GM23338 (cell line): ENCODE measurements at regions not wholly inside any gene's neighbourhood (a gene's known extent, or its start where the extent isn't known, plus 50 kb on each side); places are given as distances from the start of the nearest gene placed in this dataset.

Experiments
- ATAC-seq: fragments of 200-7000 bp; cut with Tn5 transposase; 3 replicates; pipeline ENCODE4 v1.9.1; 2020
- DNase-seq: peaks from one replicate; pipeline ENCODE4 v3.0.0-alpha.2; 2015; ENCODE audit warnings: low spot score
- H2AFZ ChIP-seq: fragments of 200-600 bp; sonication (generic); 2 replicates; pipeline ENCODE4 v1.8.0; 2016; ENCODE audit warnings: antibody characterized with exemption, mild to moderate bottlenecking, moderate library complexity
- H3F3A ChIP-seq: fragments of 200-600 bp; sonication (generic); replicated peaks from 2 replicates; pipeline ENCODE4 v1.8.0; 2017; ENCODE audit warnings: antibody characterized with exemption, mixed run types, low read depth
- H3K27ac ChIP-seq: fragments of 200-600 bp; sonication (generic); 2 replicates; pipeline ENCODE4 v1.6.1; 2016; ENCODE audit warnings: low read depth
- H3K27me3 ChIP-seq: fragments of 200-600 bp; sonication (generic); 2 replicates; pipeline ENCODE4 v1.8.0; 2016; ENCODE audit warnings: mild to moderate bottlenecking, mixed run types, moderate library complexity; ENCODE audit not compliant: insufficient read depth
- H3K36me3 ChIP-seq: fragments of 200-600 bp; sonication (generic); 2 replicates; pipeline ENCODE4 v1.8.0; 2016; ENCODE audit warnings: mild to moderate bottlenecking; ENCODE audit not compliant: insufficient read depth
- H3K4me1 ChIP-seq: fragments of 200-600 bp; sonication (generic); 2 replicates; pipeline ENCODE4 v1.8.0; 2016; ENCODE audit warnings: mild to moderate bottlenecking, moderate library complexity; ENCODE audit not compliant: insufficient read depth
- H3K4me2 ChIP-seq: fragments of 200-600 bp; sonication (generic); 2 replicates; pipeline ENCODE4 v1.7.1; 2017; ENCODE audit warnings: mixed run types
- H3K4me3 ChIP-seq: fragments of 200-600 bp; sonication (generic); 2 replicates; pipeline ENCODE4 v1.6.1; 2016; ENCODE audit warnings: mixed run types
- H3K79me2 ChIP-seq: fragments of 200-600 bp; sonication (generic); replicated peaks from 2 replicates; pipeline ENCODE4 v1.8.0; 2017; ENCODE audit warnings: mild to moderate bottlenecking; ENCODE audit not compliant: insufficient read depth
- H3K9me2 ChIP-seq: fragments of 200-600 bp; sonication (generic); 2 replicates; pipeline ENCODE4 v1.8.0; 2017; ENCODE audit not compliant: insufficient read depth
- H4K20me1 ChIP-seq: fragments of 200-600 bp; sonication (generic); replicated peaks from 2 replicates; pipeline ENCODE4 v1.8.0; 2017; ENCODE audit warnings: mild to moderate bottlenecking; ENCODE audit not compliant: insufficient read depth
- H3K27ac Mint-ChIP-seq: 2 replicates; pipeline ENCODE4 v1.8.0; 2020; ENCODE audit warnings: inconsistent platforms, mild to moderate bottlenecking, moderate library complexity, mixed read lengths
- H3K27me3 Mint-ChIP-seq: 3 replicates; pipeline ENCODE4 v1.8.0; 2022; ENCODE audit warnings: low read depth, mild to moderate bottlenecking, moderate library complexity, mixed read lengths, inconsistent platforms; ENCODE audit not compliant: insufficient read depth, poor library complexity
- H3K36me3 Mint-ChIP-seq: 3 replicates; pipeline ENCODE4 v1.8.0; 2021; ENCODE audit warnings: low read depth, mild to moderate bottlenecking, inconsistent platforms, moderate library complexity, mixed read lengths
- H3K4me1 Mint-ChIP-seq: 3 replicates; pipeline ENCODE4 v1.8.0; 2020; ENCODE audit warnings: mild to moderate bottlenecking, inconsistent platforms, mixed read lengths
- H3K4me3 Mint-ChIP-seq: 3 replicates; pipeline ENCODE4 v1.8.0; 2021; ENCODE audit warnings: moderate library complexity, mild to moderate bottlenecking, inconsistent platforms, mixed read lengths
- H3K9me3 Mint-ChIP-seq: 3 replicates; pipeline ENCODE4 v1.8.0; 2020; ENCODE audit warnings: moderate library complexity, mild to moderate bottlenecking, inconsistent platforms, mixed read lengths
- EZH2 ChIP-seq: fragments of 200-600 bp; sonication (generic); IDR thresholded peaks from one replicate; pipeline ENCODE4 v1.8.0; 2017; ENCODE audit warnings: antibody characterized with exemption, mild to moderate bottlenecking, low read depth; ENCODE audit not compliant: unreplicated experiment
- JUNB ChIP-seq: IDR thresholded peaks from one replicate; pipeline ENCODE4 v1.6.1; 2016; ENCODE audit warnings: antibody characterized with exemption; ENCODE audit not compliant: unreplicated experiment
- POLR2AphosphoS5 ChIP-seq: IDR thresholded peaks from 2 replicates; pipeline ENCODE4 v1.6.1; 2016; ENCODE audit warnings: antibody characterized with exemption, low read depth
- REST ChIP-seq: IDR thresholded peaks from one replicate; pipeline ENCODE4 v1.6.1; 2018; ENCODE audit warnings: antibody characterized with exemption; ENCODE audit not compliant: unreplicated experiment
- STAT1 ChIP-seq: IDR thresholded peaks from one replicate; pipeline ENCODE4 v1.6.1; 2016; ENCODE audit warnings: antibody characterized with exemption; ENCODE audit not compliant: unreplicated experiment
- ZNF114 ChIP-seq: fragments of 250-450 bp; sonication (Bioruptor Pico); IDR thresholded peaks from 2 replicates; pipeline ENCODE4 v1.5.0; 2020; ENCODE audit warnings: mild to moderate bottlenecking, moderate library complexity
- ZNF331 ChIP-seq: fragments of 250-450 bp; sonication (Bioruptor Pico); IDR thresholded peaks from 2 replicates; pipeline ENCODE4 v1.5.0; 2020; ENCODE audit warnings: low read depth, mild to moderate bottlenecking, moderate library complexity
- ZNF462 ChIP-seq: fragments of 250-450 bp; sonication (Bioruptor Pico); IDR thresholded peaks from 2 replicates; pipeline ENCODE4 v1.5.0; 2020; ENCODE audit warnings: mild to moderate bottlenecking, moderate library complexity

- Mint-ChIP-seq H3K9me3 (no peaks in the 10 kb centered on the region), H3K36me3 (no peaks in the 10 kb centered on the region), H3K4me3 (no peak overlapping the region), H3K27me3 (no peaks in the 10 kb centered on the region), H3K27ac (no peak overlapping the region), H3K4me1 (peaks cover 11% of the 10 kb centered on the region; the same call in 2 of the 3 replicates)
- no peak overlapping the region for H3K4me3 ChIP-seq
- no peak overlapping the region for H3K4me2 ChIP-seq
- no peaks in the 10 kb centered on the region for H3F3A ChIP-seq
- no peaks in the 10 kb centered on the region for H3K27me3 ChIP-seq
- no peaks in the 10 kb centered on the region for H4K20me1 ChIP-seq
- H3K36me3 ChIP-seq: no peaks in the 10 kb centered on the region
- no peak overlapping the region; the same call in 1 of the 2 replicates for H2AFZ ChIP-seq
- no peaks in the 10 kb centered on the region for H3K9me2 ChIP-seq
- H3K27ac ChIP-seq: no peak overlapping the region
- ATAC-seq (no peak), DNase-seq (no peak)
- no peaks in the 10 kb centered on the region for H3K79me2 ChIP-seq
- peaks cover 21% of the 10 kb centered on the region for H3K4me1 ChIP-seq
- TF ChIP-seq EZH2 (no peak), REST (no peak), ZNF114 (CRISPR knock-in tag) (no peak), STAT1 (no peak)
These were observed 513.9 kb upstream of the RGMB start for GRCh38 chr5:98259595-98259994.

GRCh38 chr5:98263084-98263483, 510.4 kb upstream of the RGMB start:
- no peak overlapping the region for H3K4me3 Mint-ChIP-seq
- H3K9me3 Mint-ChIP-seq: no peaks in the 10 kb centered on the region
- H3K4me3 ChIP-seq: no peak overlapping the region
- DNase-seq: no peak
- H4K20me1 ChIP-seq: no peaks in the 10 kb centered on the region
- no peaks in the 10 kb centered on the region for H3K9me2 ChIP-seq
- peaks cover 21% of the 10 kb centered on the region for H3K4me1 ChIP-seq
- H3K36me3 Mint-ChIP-seq: no peaks in the 10 kb centered on the region
- H3F3A ChIP-seq: no peaks in the 10 kb centered on the region
- H3K79me2 ChIP-seq: no peaks in the 10 kb centered on the region
- H3K27ac ChIP-seq: no peak overlapping the region
- no peak overlapping the region for H3K27ac Mint-ChIP-seq
- ATAC-seq: no peak
- no peaks in the 10 kb centered on the region for H3K27me3 ChIP-seq
- no peaks in the 10 kb centered on the region for H3K27me3 Mint-ChIP-seq
- no peak for TF ChIP-seq ZNF462 (CRISPR knock-in tag)
- TF ChIP-seq STAT1: no peak
- no peak for TF ChIP-seq ZNF331
- TF ChIP-seq JUNB: no peak
- TF ChIP-seq POLR2AphosphoS5: no peak
- no peak for TF ChIP-seq EZH2
- no peaks in the 10 kb centered on the region for H3K36me3 ChIP-seq
- peaks cover 11% of the 10 kb centered on the region; the same call in 2 of the 3 replicates for H3K4me1 Mint-ChIP-seq
- no peak overlapping the region for H3K4me2 ChIP-seq
- no peak overlapping the region for H2AFZ ChIP-seq
